OCI-M1 (cell line): ENCODE measurements at regions not wholly inside any gene's neighbourhood (a gene's known extent, or its start where the extent isn't known, plus 50 kb on each side); places are given as distances from the start of the nearest gene placed in this dataset.
"Not testable (repeated sequence)": the region's sequence is repeated elsewhere in the genome, so short reads cannot be mapped to it uniquely, and the experiment has no call there.

Source experiments
- DNase-seq: peaks from one replicate; lab custom pipeline; 2025; lab: John Stamatoyannopoulos, UW

DNA sequence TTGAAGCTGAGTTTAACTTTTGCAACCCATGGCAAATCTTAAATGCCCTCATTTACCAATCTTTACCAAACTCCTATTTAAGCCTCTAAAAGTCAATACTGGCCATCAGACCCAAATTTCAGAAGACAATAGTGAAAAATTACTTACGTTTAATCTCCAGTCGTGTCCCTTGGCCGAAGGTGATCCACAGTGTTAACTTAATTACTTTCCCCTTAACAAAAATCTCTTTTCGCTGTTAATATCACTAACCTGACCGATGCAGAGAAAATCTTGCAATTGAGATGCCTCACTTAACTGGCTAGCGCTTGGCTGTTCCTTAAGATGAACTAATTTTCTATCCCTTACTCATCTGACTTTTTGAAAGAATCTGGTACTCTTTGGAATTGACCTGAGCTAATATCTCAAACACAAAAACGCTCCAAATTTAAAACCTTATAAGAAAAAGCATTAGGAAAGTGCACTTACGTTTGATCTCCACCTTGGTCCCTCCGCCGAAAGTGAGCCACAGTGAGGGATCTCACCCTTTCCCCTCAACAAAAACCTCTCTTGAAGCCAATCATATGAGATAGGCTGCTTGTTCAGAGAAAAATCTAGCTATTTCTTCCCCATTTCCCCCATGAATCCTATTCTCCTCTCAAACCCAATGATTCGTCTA is 169.1 kb downstream of the RPIA start:
- no peak for DNase-seq

DNA sequence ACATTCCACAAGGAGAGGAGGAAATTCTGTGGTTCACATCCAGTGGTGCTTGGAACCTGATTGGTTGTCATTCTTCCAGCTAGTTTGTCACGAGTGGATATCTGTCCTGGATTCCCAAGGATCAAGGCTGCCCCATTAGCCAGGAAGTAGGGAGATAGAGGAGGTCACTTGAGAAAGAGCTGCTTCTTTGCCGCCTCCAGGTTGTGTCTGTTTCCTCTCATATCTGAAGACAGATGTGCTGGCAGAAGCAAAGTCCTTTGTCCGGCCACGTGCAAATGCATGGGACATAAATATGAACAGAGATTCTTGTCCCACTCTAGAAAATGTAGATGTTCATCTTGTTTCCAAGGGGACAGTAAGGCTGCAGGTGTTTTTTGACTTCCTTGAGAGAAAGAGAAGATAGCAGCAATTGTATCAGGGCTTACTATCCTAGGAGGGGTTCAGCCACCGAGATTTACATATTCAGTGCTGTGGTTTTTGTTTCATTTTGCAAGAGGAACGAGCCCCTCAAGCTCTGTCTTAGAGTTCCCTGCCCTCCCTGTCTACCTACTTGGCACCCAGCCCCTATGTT is 174.4 kb downstream of the RPIA start:
- no peak for DNase-seq

DNA sequence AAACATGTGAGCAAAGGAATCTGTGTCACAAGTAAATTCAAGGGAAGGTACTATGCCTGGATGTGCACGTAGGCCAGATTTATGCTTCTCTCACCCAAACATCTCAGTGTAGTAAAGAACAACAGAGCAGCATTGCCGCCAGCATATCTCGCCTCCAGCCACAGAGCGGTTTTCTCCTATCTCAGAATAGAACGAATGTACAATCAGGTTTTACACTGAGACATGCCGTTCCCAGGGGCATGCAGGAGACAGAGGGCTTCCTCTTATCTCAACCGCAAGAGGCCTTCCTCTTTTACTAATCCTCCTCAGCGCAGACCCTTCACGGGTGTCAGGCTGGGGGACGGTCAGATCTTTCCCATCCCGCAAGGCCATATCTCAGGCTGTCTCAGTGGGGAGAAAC is 175.3 kb downstream of the RPIA start:
- peak; percentile 89 for DNase-seq

DNA sequence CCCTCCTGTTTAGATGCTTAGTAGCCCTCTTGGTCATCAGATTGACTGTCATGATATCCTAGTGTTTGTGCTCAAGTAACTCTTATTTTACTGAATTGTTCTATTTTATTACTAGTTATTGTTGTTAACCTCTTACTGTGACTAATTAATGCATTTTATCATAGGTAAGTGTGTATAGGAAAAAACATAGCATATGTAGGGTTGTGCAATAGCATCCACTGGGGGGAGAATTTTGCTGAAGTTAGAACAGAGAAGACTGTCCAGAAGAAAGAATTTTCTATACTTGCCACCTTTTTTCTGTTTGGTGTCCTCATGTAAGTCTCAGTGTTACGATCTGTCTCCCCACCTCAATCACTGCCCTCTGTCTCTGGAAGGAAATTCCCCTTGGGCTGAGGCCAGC is 177.4 kb downstream of the RPIA start:
- DNase-seq: no peak

DNA sequence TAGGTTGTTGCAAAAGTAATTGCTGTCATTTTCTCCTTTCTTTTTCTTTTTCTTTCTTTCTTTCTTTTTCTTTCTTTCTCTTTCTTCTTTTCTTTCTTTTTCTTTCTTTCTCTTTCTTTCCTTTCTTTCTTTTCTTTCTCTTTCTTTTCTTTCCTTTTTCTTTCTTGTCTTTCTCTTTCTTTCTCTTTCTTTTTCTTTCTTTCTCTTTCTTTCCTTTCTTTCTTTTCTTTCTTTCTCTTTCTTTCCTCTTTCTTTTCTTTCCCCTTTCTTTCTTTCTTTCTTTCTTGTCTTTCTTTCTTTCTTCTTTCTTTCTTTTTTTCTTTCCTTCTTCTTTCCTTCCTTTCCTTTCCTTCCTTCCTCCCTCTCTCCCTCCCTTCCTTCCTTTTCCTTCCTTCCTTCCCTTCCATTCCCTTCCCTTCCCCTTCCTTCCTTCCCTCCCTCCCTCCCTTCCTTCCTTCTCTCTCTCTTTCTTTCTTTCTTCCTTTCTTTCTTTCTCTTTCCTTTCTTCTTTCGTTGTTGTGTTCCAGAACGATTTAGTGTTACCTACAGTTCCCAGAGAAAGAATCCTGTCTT is 178.9 kb downstream of the RPIA start:
- DNase-seq: no peak

DNA sequence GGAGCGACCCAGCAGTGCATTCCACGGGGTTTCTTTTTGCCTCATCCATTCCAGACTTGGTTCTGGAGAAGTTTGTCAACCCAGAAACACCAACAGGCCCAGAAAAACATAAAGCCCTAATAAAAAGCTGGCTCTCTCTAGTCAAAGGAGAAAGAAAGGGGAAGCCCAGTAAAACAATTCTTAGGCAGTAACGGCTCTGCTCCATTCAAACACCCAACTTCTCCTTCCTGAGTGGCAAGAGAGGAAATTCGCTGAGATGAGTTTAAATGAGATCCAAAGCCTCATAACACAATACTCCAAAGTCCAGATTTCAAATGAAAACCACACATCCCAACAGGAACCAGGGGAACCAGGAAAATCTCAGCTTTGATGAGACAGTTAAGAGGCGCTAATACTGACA is 179.9 kb downstream of the RPIA start:
- no peak for DNase-seq

DNA sequence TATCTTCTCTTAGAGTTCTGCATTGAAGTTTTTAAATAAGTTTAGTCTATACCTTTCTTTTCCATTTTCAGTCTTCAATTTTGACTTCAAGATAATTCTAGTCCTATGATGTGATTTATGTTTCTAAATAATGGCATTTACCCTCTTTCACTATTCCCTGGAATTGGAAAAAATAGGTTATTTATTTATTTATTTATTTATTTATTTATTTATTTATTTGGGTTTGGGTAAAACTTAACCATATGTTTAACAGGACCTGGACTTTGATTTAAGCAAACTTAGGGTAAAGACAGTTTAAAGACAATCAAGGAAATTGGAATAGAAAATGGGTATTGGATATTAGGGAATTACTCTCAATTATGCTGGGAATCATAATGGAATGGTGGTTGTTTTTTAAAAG is 182.1 kb downstream of the RPIA start:
- no peak for DNase-seq

DNA sequence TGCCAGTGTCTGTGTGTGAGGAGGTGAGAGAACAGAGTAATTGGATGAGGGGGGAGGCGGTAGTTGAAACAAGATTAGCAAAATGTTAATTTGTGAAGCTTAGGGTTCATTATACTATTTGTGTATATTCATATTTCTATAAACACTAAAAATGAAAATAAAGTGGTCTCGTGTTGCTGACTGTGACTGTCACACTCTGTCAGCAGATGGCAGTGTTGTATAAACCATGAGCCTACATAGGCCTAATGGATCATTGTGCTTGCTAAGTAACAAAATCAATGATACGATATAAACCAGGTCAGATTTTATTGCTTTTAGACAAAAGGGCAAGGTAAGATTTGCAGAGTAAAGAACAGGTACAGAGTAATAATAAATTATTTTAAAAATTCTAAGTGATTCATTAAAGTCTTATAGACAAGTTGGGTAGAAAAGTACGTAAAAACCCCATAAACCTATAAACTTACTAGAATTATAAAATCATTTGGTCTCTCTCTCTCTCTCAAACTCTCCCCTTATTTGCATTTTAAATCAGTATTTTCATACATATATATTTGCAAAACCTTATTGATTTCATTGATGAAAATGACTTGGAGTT is 182.7 kb downstream of the RPIA start:
- peak; percentile 72 for DNase-seq

DNA sequence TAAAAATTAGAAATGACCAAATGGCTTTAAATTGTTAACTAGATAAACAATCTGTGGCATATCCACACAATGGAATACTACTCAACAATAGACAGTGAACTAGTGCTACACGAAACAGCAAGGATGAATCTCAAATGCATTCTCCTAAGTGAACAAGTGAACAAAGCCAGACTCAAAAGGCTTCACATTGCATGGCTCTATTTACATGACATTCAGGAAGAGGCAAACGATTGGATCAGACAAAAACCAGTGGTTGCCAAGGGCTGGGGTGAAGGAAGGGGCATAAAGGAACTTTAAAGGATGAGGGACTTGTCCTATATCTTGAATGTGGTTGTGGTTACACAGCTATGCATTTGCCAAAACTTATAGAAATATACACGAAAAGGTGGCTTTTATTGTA is 184.3 kb downstream of the RPIA start:
- no peak for DNase-seq

DNA sequence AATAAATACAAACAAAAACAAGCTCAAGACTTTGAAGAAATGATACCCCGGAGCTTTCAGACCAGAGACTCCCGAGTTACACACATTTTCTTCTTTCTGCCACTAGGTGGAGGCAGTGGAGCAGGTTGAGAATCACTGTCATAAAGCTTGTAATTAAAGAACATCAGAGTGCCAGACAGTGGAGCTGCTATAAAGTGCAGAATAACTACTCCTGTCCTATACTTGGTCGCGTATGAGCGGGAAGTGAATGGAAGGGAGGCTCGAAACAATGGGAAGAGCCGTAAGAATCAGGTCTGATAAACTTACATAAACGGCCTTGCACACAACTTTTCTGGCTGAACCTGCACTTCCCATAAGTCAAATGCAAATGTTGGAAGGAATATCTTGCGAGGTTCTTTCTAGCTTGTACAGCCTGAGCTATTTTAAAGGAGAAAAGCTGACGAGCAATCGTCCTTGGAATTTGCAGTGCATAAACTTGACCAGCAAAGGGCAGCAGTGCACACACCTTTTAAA is 189.0 kb downstream of the RPIA start:
- peak; percentile 70 for DNase-seq

DNA sequence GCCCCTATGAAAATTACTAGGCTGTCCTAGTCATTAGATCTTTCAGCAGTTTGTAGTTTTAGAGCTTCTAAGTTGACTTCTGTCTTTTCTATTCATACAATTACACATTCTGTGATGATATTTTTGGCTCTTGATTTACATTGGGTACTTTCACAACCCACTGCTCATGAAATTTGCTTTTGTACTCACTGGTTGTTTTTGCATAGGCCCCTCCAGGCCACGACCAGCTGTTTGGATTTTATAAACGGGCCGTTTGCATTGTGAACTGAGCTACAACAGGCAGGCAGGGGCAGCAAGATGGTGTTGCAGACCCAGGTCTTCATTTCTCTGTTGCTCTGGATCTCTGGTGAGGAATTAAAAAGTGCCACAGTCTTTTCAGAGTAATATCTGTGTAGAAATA is 193.8 kb downstream of the RPIA start:
- no peak for DNase-seq

DNA sequence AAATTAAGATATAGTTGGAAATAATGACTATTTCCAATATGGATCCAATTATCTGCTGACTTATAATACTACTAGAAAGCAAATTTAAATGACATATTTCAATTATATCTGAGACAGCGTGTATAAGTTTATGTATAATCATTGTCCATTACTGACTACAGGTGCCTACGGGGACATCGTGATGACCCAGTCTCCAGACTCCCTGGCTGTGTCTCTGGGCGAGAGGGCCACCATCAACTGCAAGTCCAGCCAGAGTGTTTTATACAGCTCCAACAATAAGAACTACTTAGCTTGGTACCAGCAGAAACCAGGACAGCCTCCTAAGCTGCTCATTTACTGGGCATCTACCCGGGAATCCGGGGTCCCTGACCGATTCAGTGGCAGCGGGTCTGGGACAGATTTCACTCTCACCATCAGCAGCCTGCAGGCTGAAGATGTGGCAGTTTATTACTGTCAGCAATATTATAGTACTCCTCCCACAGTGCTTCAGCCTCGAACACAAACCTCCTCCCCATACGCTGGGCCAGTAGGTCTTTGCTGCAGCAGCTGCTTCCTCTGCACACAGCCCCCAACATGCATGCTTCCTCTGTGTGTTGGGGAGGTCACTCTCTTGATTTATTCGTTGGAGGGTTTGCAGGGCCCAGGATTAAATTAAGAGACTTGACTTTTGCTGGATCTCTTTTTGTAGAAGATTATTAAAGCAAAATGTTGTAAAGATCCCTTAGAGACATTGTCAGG is 194.4 kb downstream of the RPIA start:
- DNase-seq: no peak

DNA sequence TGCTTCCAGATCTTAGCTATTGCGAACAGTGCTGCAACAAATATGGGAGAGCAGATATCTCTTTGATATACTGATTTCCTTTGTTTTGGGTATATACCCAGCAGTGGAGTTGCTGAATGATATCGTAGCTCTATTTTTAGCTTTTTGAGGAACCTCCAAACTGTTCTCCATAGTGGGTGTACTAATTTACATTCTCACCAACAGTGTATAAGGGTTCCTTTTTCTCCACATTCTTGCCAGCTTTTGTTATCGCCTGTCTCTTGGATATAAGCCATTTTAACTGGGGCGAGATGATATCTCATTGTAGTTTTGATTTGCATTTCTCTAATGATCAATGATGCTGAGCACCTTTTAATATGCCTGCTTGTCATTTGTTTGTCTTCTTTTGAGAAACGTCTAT is 196.0 kb downstream of the RPIA start:
- DNase-seq: not testable (repeated sequence)

DNA sequence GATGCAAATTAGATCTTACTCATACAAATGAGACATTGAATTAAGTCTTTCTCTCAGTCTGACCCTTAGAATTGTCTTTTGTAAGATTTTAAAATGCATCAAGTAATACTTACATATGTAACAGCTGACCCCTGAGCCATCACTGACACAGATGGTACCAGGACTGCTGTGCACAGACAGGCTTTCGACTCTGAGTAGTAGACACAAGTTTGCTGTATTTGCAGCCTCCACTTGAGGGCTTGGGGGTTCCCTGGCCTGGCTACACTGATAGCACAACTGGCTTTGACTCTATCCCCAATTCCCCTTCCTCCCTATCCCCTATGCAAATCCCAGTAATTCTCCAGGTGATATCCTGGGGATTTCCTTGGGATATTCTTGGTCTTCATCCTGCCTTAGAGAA is 200.7 kb downstream of the RPIA start:
- no peak for DNase-seq

DNA sequence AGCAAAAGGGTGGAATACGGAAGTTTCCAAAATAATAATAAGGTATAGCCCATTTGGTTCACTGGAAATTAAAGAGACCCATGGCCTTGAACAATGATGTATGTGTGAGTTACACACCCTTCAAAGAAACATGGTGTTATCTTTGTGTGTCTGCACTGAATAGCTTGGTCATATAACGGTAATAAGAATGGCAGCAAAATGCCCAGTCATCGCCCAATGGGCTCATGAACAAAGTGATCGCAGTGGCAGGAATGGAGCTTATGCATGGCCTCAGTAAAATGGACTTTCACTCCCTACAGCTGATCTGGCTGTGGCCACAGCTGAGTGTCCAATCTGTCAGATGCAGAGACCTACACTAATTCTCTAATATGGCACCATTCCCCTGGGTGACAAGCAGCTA is 201.3 kb downstream of the RPIA start:
- DNase-seq: no peak

DNA sequence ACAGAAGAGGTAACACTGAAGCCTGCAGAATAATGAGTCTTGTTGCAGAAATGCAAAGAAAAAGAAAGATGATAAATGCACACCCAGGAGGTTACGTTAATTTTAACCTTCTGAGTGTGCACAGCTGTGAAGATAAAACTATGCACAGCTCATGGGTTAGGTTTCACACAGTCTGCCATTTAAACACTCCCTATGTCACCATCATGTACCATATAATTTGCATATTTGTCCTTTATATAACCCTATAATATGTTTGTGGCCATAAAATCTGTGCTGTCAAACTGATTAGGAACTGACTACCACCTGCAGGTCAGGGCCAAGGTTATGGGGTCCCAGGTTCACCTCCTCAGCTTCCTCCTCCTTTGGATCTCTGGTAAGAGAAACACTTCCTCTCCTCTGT is 205.5 kb downstream of the RPIA start:
- DNase-seq: no peak

DNA sequence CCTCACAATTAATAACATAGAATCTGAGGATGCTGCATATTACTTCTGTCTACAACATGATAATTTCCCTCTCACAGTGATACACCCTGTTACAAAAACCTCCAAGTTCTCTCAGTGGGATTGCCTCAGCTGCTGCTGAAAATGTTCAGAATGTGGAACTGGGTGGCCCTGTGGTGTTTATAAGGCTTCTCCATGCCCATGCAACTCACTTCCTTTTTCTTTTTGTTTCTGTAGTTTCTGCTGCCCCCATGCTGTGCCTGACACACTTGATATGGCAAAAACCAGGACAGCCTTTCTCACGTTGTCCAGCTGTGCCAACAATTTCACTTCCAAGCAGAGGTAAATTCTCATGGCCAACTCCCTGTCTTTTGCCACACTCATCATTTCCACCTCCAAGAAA is 206.2 kb downstream of the RPIA start:
- peak; percentile 3 for DNase-seq

DNA sequence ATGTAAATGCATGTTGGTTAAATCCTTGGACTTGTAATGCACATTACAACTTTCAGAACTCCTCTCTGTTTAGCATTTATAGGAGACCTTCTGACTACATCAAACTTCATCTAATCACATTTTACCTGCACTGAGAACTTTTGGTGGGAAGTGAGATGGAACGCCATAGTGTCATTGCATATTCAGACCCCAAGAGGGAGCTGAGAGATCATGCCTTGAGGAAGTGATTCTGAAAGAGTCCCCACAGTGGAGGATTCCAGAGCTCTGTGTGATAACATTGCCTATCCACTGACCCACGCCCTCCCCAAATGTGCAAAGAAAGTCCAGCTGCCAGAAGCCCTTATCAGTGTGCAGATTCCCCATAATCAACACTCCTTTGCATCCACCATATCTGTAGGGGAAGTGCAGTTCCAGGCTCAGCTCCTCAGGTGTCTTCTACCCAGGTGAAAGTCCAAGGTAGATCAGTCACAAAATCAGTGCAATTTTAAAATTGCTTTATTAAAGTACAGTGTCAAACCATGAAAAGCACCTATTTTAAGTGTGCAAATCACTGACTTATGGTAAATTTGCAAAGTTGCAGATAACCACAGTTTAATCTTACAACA is 212.4 kb downstream of the RPIA start:
- DNase-seq: peak; percentile 53

DNA sequence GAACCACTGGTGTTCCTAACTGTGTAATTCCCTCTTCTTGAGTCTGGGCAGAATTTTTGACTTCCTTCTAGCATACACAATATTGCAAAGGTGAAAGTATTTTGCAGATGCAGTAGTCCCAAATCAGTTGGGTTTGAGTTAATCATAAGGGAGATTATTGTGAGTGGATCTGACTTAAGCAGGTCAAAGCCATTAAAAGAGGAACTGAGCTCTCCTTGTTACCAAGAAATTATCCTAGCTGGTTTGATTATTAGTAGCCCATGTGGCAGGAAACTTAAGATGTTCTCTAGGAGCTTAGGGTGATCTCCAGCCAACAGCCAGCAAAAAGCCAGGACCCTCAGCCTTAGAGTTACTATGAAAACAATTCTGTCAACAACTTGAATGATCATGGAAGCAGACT is 221.8 kb downstream of the RPIA start:
- DNase-seq: no peak

DNA sequence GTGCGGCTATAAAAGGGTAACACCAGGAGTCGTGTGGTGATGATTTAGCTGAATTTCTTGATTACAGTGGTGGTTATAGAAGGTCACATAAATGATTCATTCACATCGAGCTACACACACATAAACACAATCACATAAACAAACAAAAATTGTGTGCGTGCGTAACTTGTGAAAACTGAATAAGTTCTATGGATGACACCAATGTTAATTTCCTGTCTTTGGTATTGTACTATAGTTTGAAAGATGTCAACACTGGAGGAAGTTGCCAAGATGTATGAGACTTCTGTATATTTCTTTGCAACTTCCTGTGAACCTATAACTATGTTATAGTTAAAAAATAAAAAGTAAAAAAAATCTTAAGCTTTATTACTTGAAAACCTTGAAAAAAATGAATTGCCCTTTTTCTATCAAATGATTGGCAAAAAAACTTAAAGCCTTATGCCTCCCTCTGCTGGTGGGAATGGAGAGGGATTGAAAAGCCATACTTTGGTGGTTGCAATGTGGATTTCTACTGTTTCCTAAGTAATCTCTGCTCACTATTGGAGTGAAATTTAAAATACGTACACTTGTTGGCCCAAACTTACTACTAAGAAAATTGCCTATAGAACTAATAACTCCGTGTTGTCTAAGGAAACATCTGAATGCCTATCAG is 227.7 kb downstream of the RPIA start:
- DNase-seq: peak; percentile 21

DNA sequence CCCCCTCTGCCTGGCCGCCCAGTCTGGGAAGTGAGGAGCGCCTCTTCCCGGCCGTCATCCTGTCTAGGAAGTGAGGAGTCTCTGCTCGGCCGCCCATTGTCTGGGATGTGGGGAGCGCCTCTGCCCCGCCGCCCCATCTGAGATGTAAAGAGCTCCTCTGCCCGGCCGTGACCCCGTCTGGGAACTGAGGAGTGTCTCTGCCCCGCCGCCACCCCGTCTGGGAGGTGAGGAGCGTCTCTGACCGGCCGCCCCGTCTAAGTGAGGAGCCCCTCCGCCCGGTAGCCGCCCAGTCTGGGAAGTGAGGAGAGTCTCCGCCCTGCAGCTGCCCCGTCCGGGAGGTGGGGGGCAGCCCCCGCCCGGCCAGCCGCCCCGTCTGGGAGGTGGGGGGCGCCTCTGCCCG is 228.9 kb downstream of the RPIA start:
- DNase-seq: not testable (repeated sequence)

DNA sequence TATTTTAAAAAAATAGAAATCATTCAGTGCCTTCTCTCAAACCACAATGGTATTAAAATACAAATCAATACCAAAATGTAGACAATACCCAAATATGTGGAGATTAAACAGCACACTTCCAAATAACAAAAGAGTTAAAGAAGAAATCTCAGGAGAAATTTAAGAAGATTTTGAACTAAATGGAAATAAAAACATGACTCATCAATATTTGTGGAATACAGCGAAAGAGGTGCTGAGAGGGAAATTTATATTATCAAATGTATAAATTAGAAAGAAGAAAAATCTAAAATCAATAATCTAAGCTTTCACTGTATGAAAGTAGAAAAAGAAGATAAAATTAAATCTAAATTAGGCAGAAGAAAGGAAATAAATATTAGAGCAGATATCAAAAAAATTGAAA is 233.1 kb downstream of the RPIA start:
- no peak for DNase-seq
